ENCODE measurements at regions not wholly inside any gene's neighbourhood (a gene's known extent, or its start where the extent isn't known, plus 50 kb on each side); places are given as distances from the start of the nearest gene placed in this dataset.
A peak's percentile ranks its signal among the peaks of the same experiment; 100 is the strongest.
"Not testable (repeated sequence)": the region's sequence is repeated elsewhere in the genome, so short reads cannot be mapped to it uniquely, and the experiment has no call there.

GRCh38 chr7:153550173-153550572 lies 502.0 kb upstream of the DPP6 start:
- no peak for DNase-seq

GRCh38 chr7:153564391-153564790 lies 487.8 kb upstream of the DPP6 start:
- DNase-seq, result no peak

- DNase-seq, result no peak
Measured at GRCh38 chr7:153566324-153566723, 485.9 kb upstream of the DPP6 start.

- DNase-seq, result no peak
Measured at GRCh38 chr7:153567426-153567825, 484.8 kb upstream of the DPP6 start.

GRCh38 chr7:153569520-153569919 lies 482.7 kb upstream of the DPP6 start:
- DNase-seq, result not testable (repeated sequence)

- DNase-seq, result no peak
Measured at GRCh38 chr7:153576096-153576495, 476.1 kb upstream of the DPP6 start.

- no peak for DNase-seq
Measured at GRCh38 chr7:153581419-153581818, 470.8 kb upstream of the DPP6 start.

GRCh38 chr7:153584132-153584531 lies 468.1 kb upstream of the DPP6 start:
- DNase-seq, result no peak

GRCh38 chr7:153588586-153588985 lies 463.6 kb upstream of the DPP6 start:
- no peak for DNase-seq

GRCh38 chr7:153590136-153590535 lies 462.1 kb upstream of the DPP6 start:
- no peak for DNase-seq

GRCh38 chr7:153590571-153590970 lies 461.6 kb upstream of the DPP6 start:
- DNase-seq, result no peak

GRCh38 chr7:153607354-153607753 lies 444.8 kb upstream of the DPP6 start:
- no peak for DNase-seq

GRCh38 chr7:153616711-153617325 lies 435.4 kb upstream of the DPP6 start:
- DNase-seq, result no peak

GRCh38 chr7:153627323-153627722 lies 424.9 kb upstream of the DPP6 start:
- no peak for DNase-seq

- DNase-seq, result no peak
Measured at GRCh38 chr7:153628406-153628805, 423.8 kb upstream of the DPP6 start.

- peak; percentile 92 for DNase-seq
Measured at GRCh38 chr7:153628825-153629224, 423.4 kb upstream of the DPP6 start.

- DNase-seq, result no peak
Measured at GRCh38 chr7:153638821-153639435, 413.3 kb upstream of the DPP6 start.

GRCh38 chr7:153640586-153640985 lies 411.6 kb upstream of the DPP6 start:
- no peak for DNase-seq

GRCh38 chr7:153641199-153641598 lies 411.0 kb upstream of the DPP6 start:
- DNase-seq, result no peak

GRCh38 chr7:153642989-153643388 lies 409.2 kb upstream of the DPP6 start:
- no peak for DNase-seq

GRCh38 chr7:153657182-153657800 lies 394.9 kb upstream of the DPP6 start:
- DNase-seq, result peak; percentile 8

GRCh38 chr7:153675131-153675530 lies 377.1 kb upstream of the DPP6 start:
- no peak for DNase-seq

- peak; percentile 4 for DNase-seq
Measured at GRCh38 chr7:153682628-153683027, 369.6 kb upstream of the DPP6 start.

GRCh38 chr7:153696242-153696641 lies 356.0 kb upstream of the DPP6 start:
- DNase-seq, result no peak

- DNase-seq, result no peak
Measured at GRCh38 chr7:153698046-153698445, 354.2 kb upstream of the DPP6 start.

Data from NCI-H2029 treated with DMSO at 0.1 percent for 48 hours (cell line).